GM12864 (cell line): ENCODE measurements at regions not wholly inside any gene's neighbourhood (a gene's known extent, or its start where the extent isn't known, plus 50 kb on each side); places are given as distances from the start of the nearest gene placed in this dataset.

Experiments
- DNase-seq: peaks from one replicate; pipeline ENCODE4 v3.0.0-alpha.2; 2011; ENCODE audit warnings: low read depth
- H3K4me3 ChIP-seq: 2 replicates; pipeline ENCODE4 v1.5.1; 2011; ENCODE audit warnings: mild to moderate bottlenecking, low read depth, low read length, control low read depth
- CTCF ChIP-seq: IDR thresholded peaks from 2 replicates; pipeline ENCODE4 v1.5.1; 2011; ENCODE audit warnings: low read depth, mild to moderate bottlenecking, moderate library complexity, low read length, control low read depth, inconsistent platforms; ENCODE audit errors: missing control alignments

- no peak for DNase-seq
- no peak for TF ChIP-seq CTCF
Measured at GRCh38 chr6:155528982-155529453, 73.4 kb upstream of the NOX3 start.

GRCh38 chr6:155528335-155528734 lies 72.7 kb upstream of the NOX3 start:
- no peak for DNase-seq
- no peak for TF ChIP-seq CTCF
- H3K4me3 ChIP-seq, result no peak overlapping the region

More at GRCh38 chr6:155528982-155529453, 73.4 kb upstream of the NOX3 start:
- H3K4me3 ChIP-seq, result no peak overlapping the region

- DNase-seq, result no peak
- no peak overlapping the region for H3K4me3 ChIP-seq
- TF ChIP-seq CTCF, result no peak
Measured at GRCh38 chr6:155527443-155527842, 71.8 kb upstream of the NOX3 start.

GRCh38 chr6:155523821-155524651 lies 68.4 kb upstream of the NOX3 start:
- no peak for DNase-seq
- no peak overlapping the region for H3K4me3 ChIP-seq
- no peak for TF ChIP-seq CTCF

GRCh38 chr6:155521719-155522118 lies 66.1 kb upstream of the NOX3 start:
- TF ChIP-seq CTCF, result no peak
- DNase-seq, result no peak

GRCh38 chr6:155520078-155520477 lies 64.4 kb upstream of the NOX3 start:
- no peak for TF ChIP-seq CTCF
- no peak for DNase-seq
- H3K4me3 ChIP-seq, result no peak overlapping the region

More at GRCh38 chr6:155521719-155522118, 66.1 kb upstream of the NOX3 start:
- no peak overlapping the region for H3K4me3 ChIP-seq

- no peak overlapping the region for H3K4me3 ChIP-seq
- TF ChIP-seq CTCF, result no peak
- no peak for DNase-seq
Measured at GRCh38 chr6:155519176-155519738, 63.6 kb upstream of the NOX3 start.
